GM18907 (cell line): ENCODE measurements at regions not wholly inside any gene's neighbourhood (a gene's known extent, or its start where the extent isn't known, plus 50 kb on each side); places are given as distances from the start of the nearest gene placed in this dataset.

ENCODE experiments used
- ATAC-seq: cut with Tn5 transposase; IDR thresholded peaks from one replicate; pipeline ENCODE4 v1.9.1; 2021; ENCODE audit warnings: mild to moderate bottlenecking, moderate library complexity; ENCODE audit not compliant: unreplicated experiment

DNA sequence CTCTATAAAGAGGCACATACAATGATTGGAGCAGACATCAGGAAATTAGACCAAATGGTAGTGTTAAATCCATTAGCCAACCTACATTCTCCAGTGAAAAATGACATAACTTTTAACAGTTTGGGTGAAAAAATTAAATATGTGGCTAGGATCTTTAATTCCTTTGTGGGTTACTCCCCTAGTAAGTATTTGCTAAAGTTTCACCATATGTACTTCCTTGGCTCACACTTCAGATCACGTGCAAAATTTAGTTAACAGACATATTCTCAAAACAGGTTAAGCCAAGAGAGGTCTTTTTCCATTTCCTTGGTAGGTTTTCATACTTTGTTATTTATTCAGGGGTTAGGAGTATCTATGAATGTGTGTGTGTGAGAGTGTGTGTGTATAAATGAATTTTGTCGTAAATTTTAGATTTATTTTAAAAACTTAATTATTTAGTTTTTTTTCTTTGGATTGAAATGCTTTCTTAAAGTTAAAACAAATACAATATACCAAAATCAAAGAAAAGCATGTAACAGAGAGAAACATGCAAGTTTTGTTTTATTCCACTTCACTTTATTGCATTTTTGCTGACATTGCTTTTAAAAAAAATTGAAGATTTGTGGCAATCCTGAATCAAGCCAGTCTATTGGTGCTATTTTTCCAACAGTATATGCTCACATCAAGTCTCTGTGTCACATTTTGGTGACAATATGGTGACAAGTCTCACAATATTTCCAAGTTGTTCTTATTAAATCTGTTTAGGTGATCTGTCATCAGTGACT lies 258.7 kb downstream of the FLRT2 start:
- ATAC-seq, result no peak

DNA sequence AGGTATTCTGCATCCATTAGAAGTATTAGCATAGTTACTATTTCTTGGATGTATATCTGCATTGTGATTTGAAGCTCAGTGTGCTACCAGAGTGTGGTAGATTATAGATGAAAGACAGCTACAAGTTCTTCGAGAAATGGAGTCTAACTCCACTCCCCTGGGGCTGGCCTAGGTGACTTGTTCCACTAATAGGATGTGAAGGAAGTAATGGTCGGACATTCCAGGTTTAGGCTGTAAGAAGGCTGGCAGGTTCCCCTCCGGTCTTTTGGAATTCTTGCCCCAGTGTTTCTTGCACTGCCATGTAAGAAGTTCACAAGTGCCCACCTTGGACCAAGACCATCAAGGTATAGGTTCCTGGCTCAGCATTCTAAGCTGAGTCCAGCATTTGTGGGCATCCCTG lies 236.4 kb downstream of the FLRT2 start:
- no peak for ATAC-seq

DNA sequence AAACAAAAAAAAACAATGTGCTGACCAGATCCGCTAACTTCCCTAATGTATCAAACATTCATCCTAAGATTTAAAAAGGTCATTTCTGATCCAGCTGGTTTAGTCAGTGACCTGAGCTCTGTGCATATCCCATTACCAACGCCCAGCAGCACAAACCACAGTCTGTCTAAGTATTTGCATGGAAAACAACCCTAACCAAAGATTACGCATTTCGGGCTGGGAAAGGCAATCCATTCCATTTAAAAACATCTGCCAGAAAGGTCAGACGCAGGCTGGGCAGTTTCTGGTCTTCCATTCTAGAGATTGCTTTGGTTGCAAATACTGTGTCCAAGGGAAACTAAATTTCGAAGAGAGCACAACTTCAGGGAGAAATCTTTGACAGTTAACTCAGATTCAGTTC lies 234.9 kb downstream of the FLRT2 start:
- ATAC-seq, result no peak

DNA sequence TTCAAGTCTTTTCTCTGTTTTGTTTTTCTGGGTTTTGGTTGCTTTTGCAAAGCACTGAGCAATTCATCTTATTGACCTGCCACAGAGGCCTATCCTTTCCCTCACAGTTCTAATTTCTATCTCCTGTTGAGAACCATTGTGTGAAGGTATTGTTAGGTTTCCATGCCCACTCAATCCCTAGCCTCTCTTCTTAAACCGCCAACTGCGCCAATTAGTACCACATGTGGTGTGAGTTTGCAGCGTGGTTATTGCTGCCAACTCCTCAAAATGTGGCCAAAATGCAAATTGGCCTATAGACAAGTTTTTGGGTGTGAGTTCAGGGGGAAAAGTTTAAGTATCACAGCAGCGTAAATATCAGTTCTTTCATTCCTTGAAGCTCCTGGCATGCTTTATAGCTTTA lies 232.6 kb downstream of the FLRT2 start:
- ATAC-seq, result no peak

DNA sequence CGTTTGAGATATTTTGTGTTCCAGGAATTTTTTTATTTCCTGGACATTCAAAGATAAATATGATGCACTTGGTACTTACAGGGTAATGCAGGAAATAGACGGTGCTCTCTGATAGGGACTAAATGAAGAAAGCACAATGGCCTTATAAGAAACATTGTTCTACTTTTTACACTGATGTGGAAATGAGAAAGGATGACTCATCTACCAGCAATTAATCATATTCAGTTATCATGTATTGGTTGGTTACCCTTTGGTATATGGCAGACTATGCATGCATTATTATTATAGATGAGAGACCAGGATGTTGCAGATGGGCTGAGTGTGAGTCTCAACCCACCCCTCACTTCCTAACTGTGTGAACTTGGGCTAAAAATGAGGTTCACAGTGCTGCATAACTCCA lies 222.2 kb downstream of the FLRT2 start:
- no peak for ATAC-seq

DNA sequence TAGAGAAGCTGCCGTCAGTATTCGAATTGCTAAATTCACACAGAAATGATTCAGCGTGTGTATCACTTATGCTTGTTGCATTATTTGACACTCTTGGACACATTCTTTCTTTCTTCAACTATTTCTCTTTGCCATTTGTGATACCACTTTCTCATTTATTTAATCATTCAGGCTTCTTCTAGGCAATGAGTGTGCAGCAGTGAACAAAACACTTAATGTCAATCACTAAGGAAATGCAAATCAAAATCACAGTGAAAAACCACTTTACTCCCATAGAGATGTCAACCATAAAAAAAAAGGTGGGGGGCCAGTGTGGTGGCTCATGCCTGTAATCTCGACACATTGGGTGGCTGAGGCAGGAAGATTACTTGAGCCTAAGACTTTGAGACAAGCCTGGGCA lies 214.6 kb downstream of the FLRT2 start:
- ATAC-seq, result no peak

DNA sequence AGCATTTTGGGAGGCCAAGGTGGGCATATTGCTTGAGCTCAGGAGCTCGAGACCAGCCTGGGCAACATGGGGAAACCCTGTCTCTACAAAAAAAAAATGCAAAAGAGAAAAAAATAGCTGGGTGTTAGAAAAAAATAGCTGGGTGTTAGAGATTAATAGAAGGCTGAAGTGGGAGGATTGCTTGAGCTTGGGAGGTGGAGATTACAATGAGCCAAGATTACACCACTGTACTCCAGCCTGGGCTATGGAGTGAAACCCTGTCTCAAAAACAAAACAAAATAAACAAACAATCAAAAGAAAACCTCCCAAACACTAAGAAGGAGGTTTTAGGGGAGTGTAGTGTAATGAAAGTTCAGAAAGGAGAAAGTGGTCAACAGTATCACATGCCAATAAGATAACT lies 202.1 kb downstream of the FLRT2 start:
- no peak for ATAC-seq

DNA sequence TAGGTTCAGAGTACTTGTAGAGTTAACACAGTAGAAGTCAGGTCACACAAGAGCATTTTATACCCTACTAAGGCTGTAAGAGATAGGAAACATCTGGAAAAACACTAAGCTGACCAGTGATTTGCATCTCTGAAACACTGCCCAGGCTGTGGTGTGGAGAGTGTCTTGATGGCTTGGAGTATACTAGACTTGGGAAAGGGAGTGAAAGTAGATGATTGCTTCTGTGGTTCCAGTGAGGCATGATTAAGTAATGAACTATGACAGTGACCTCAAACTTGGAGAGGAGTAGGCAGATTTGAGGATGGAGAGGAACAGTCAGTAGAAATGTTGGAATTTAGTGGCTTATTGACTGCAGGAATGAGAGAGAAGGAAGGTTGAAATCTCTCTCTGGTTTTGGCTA lies 201.2 kb downstream of the FLRT2 start:
- ATAC-seq, result no peak

DNA sequence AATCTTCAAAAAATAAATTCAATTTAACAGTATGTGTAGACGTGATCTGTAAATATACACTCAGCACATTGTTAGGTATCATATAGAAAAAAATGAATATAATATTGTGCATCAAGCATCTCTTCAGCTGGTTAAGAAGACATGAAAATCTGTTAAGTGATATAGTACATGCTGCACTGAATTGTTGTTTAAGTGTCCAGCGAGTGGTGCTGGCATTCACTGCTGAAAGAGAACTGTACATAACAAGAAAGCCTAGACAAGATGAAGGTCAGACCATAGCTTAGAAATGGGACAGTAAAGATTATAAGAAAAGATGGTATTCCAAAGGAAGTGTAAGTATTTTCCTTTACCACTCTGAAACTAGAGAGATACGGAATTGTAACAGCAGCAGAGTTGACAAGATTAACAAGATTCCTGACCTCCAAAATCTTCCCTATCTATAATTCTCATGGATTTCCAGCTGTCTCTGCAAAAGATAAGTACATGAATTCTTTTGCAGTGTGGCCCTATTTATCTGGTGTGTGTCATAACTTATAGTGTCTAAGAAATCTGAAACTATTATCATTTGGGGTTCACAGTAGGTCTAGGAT lies 198.6 kb downstream of the FLRT2 start:
- ATAC-seq, result no peak

DNA sequence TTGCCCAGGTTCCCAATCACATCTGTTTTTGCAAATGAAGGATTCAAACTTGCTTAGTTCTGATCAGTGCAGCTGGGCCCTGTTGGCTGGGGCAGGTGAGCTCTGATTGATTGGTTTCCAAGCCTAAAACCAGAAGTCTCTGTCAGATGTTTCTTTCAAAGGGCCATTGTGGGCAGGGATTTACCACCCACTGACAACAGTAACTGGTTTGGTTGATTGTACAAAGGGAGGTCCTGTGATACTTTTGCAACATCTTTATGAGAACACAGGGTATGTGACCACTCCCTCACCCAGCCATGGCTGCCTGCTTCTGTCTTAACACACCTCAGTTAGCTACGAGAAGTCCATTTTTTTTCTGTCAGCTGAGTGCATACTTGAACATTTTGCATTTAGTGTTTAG lies 184.1 kb downstream of the FLRT2 start:
- ATAC-seq, result no peak

DNA sequence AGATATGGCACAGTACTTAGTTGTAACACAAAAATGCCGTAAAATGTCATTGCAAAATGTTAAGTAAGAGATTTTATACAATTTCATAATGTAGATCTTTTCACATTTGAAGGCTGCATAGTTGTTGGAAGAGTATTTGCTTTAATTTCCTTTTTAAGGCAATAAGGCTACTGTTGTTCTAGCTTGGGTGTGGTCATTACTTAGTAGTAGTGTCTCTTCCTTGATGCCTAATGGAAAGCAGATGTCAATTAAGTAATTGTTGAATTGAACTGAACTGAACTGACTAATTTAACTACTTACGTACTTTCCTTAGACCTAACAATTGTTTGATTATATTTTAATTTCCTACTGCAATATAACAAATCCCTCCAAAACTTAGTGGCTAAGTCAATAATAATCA lies 181.7 kb downstream of the FLRT2 start:
- no peak for ATAC-seq
